ENCODE measurements at regions not wholly inside any gene's neighbourhood (a gene's known extent, or its start where the extent isn't known, plus 50 kb on each side); places are given as distances from the start of the nearest gene placed in this dataset.

- Histone ChIP-seq H3K9ac (ENCODE audit: low read length) (no peak overlapping the region), H3F3A (ENCODE audit: insufficient read depth) (no peaks in the 10 kb centered on the region), H4K20me1 (ENCODE audit: low read depth, low read length) (no peaks in the 10 kb centered on the region), H3K27ac (ENCODE audit: low read depth, low read length) (no peak overlapping the region), H3K4me3 (ENCODE audit: insufficient read depth, low read length, poor library complexity, severe bottlenecking) (no peak overlapping the region), H3K9me3 (ENCODE audit: insufficient read depth, low read length) (no peaks in the 10 kb centered on the region), H3K9me2 (replicated peaks; ENCODE audit: insufficient read depth, low read length) (no peaks in the 10 kb centered on the region), H2AFZ (ENCODE audit: low read depth, low read length, severe bottlenecking) (no peak overlapping the region), H3K36me3 (ENCODE audit: low read length) (no peaks in the 10 kb centered on the region), H3K4me2 (ENCODE audit: low read depth, low read length, poor library complexity, severe bottlenecking) (no peak overlapping the region), H3K27me3 (ENCODE audit: low read length) (no peaks in the 10 kb centered on the region), H3K79me2 (ENCODE audit: insufficient read depth, low read length) (no peaks in the 10 kb centered on the region)
- TF ChIP-seq CTCF (IDR thresholded peaks at IDR 0.05; ENCODE audit: insufficient read depth, low read length, poor library complexity, severe bottlenecking) (no peak), EZH2phosphoT487 (conservative IDR thresholded peaks at IDR 0.05; ENCODE audit: low read length) (no peak)
Measured at GRCh38 chr13:40287428-40287827, 379.0 kb downstream of the FOXO1 start.

GRCh38 chr13:40288259-40288658 is 378.2 kb downstream of the FOXO1 start:
- Histone ChIP-seq H4K20me1 (ENCODE audit: low read depth, low read length) (no peaks in the 10 kb centered on the region), H3K9ac (ENCODE audit: low read length) (no peak overlapping the region), H3K9me3 (ENCODE audit: insufficient read depth, low read length) (no peaks in the 10 kb centered on the region), H3K79me2 (ENCODE audit: insufficient read depth, low read length) (no peaks in the 10 kb centered on the region), H3F3A (ENCODE audit: insufficient read depth) (no peaks in the 10 kb centered on the region), H2AFZ (ENCODE audit: low read depth, low read length, severe bottlenecking) (no peak overlapping the region), H3K36me3 (ENCODE audit: low read length) (no peaks in the 10 kb centered on the region), H3K4me3 (ENCODE audit: insufficient read depth, low read length, poor library complexity, severe bottlenecking) (no peak overlapping the region), H3K27me3 (ENCODE audit: low read length) (no peaks in the 10 kb centered on the region), H3K9me2 (replicated peaks; ENCODE audit: insufficient read depth, low read length) (no peaks in the 10 kb centered on the region), H3K27ac (ENCODE audit: low read depth, low read length) (no peak overlapping the region), H3K4me2 (ENCODE audit: low read depth, low read length, poor library complexity, severe bottlenecking) (no peak overlapping the region)
- TF ChIP-seq CTCF (IDR thresholded peaks at IDR 0.05; ENCODE audit: insufficient read depth, low read length, poor library complexity, severe bottlenecking): no peak
- no peak for TF ChIP-seq EZH2phosphoT487 (conservative IDR thresholded peaks at IDR 0.05; ENCODE audit: low read length)

- no peaks in the 10 kb centered on the region for H3K79me2 ChIP-seq (ENCODE audit: insufficient read depth, low read length)
- no peaks in the 10 kb centered on the region for H3F3A ChIP-seq (ENCODE audit: insufficient read depth)
- H3K27me3 ChIP-seq (ENCODE audit: low read length): no peaks in the 10 kb centered on the region
- no peak overlapping the region for H3K27ac ChIP-seq (ENCODE audit: low read depth, low read length)
- peaks cover 3% of the 10 kb centered on the region; the same call in 1 of the 2 replicates for H3K9me3 ChIP-seq (ENCODE audit: insufficient read depth, low read length)
- no peak overlapping the region for H3K9ac ChIP-seq (ENCODE audit: low read length)
- H4K20me1 ChIP-seq (ENCODE audit: low read depth, low read length): no peaks in the 10 kb centered on the region
- H3K4me2 ChIP-seq (ENCODE audit: low read depth, low read length, poor library complexity, severe bottlenecking): no peak overlapping the region
- H3K4me3 ChIP-seq (ENCODE audit: insufficient read depth, low read length, poor library complexity, severe bottlenecking): no peak overlapping the region
- H3K36me3 ChIP-seq (ENCODE audit: low read length): no peaks in the 10 kb centered on the region
- no peaks in the 10 kb centered on the region for H3K9me2 ChIP-seq (replicated peaks; ENCODE audit: insufficient read depth, low read length)
- H2AFZ ChIP-seq (ENCODE audit: low read depth, low read length, severe bottlenecking): no peak overlapping the region
- TF ChIP-seq EZH2phosphoT487 (conservative IDR thresholded peaks at IDR 0.05; ENCODE audit: low read length): no peak
- TF ChIP-seq CTCF (IDR thresholded peaks at IDR 0.05; ENCODE audit: insufficient read depth, low read length, poor library complexity, severe bottlenecking): no peak
Measured at GRCh38 chr13:40290758-40291157, 375.7 kb downstream of the FOXO1 start.

Data from SU-DHL-6 (cell line).